Lung microvascular endothelial cell (primary cell): ENCODE measurements at regions not wholly inside any gene's neighbourhood (a gene's known extent, or its start where the extent isn't known, plus 50 kb on each side); places are given as distances from the start of the nearest gene placed in this dataset.

Experiments used
- DNase-seq, 2 donors: peaks; one replicate each; pipeline versions ENCODE4 v3.0.0 to v3.0.0-alpha.2; 2010; ENCODE audit warnings: low read depth in 2 of 2

- no peak for DNase-seq
Observed at GRCh38 chr11:116093481-116094270, 589.5 kb upstream of the CADM1 start.

GRCh38 chr11:116093065-116093464 lies 588.9 kb upstream of the CADM1 start:
- no peak for DNase-seq

DNA sequence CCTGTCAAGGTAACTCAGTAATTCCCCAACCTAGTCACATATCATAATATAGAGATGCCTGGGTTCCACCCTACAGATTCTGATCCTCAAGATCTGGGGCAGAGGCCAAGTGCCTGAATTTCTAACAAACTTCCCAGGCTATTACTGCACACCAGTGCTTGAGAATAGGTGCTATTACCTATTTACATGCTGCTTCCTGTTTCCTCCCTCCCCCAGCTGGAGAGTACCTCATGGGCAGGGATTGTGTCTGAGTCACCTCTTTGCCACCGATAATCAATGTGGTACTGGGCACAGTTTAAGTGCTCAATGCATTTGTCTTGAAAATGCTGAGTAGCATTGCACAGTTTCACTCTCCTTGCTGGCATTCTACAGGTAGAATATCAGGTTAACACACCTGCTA lies 582.2 kb upstream of the CADM1 start:
- no peak for DNase-seq

- no peak for DNase-seq
Observed at GRCh38 chr11:116085031-116085635, 580.9 kb upstream of the CADM1 start.

DNA sequence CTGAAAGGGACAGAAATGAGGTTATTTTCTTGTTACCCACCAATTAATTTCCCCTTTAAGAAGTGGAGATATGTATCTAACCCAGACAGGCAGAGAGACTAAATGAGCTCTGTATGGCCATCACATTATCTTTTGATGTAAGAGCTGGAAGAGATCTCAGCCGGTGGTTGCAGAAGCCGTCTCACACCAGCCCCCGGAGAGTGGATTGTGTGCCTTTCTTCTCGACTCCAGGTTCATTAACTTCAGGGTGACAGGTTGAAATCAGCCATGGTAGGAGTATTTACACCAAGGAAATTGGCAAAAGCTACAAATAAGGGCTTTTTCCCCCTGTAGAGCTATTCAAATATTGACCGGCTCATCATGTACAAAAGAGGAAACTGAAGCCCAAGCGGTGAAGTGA lies 580.3 kb upstream of the CADM1 start:
- DNase-seq = no peak

DNA sequence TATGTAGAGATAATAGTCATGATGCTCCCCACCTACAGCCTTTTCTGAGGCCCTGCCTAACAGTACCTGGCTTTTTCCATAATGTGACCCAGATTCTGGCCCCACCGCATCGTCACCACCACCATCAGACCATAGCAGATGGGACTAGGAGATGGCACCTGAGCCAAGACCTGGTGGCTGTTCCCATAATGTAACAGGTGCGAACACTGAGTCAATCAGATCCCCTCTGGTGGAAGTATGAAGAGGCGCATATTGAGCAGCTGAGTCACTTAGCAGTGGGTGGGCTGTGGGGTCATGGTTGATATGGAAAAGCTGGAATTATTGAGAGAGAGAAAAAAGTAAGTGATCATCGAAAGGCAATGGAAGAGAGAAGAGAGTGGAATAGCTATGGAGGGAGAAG lies 578.0 kb upstream of the CADM1 start:
- no peak for DNase-seq

DNA sequence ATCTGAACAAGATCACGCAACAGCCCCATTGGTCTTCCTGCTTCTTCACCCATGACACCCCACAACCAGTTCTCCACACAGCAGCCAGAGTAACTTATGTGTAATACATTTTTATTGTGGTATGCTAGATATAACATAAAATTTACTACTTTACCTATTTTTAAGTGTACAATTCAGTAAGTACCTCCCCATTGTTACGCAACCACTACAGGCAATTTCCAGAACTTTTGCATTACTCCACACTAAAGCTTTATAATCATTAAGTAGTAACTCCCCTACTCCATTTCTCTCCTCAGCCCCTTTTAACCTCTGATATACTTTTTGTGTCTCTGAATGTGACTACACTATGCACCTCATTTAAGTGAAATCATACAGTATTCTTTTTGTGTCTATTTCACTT lies 575.4 kb upstream of the CADM1 start:
- no peak for DNase-seq

GRCh38 chr11:116078101-116078591 lies 573.9 kb upstream of the CADM1 start:
- no peak for DNase-seq

DNA sequence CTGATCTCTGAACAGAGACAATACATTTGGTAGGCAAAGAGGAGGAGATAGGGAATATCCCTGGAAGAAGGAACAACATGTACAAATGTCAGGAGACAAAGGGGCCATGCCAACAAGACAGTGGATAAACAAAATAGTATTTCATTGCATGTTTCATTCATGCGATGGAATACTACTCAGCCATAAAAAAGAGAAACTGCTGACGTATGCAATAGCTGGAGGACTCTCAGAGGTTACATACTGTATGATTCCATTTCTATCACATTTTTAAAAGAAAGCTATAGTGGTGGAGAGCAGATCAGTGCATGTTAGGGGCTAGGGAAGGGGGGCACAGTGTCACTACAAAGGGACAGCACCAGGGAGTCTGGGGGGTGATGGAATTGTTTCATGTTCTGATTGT lies 572.9 kb upstream of the CADM1 start:
- no peak for DNase-seq

DNA sequence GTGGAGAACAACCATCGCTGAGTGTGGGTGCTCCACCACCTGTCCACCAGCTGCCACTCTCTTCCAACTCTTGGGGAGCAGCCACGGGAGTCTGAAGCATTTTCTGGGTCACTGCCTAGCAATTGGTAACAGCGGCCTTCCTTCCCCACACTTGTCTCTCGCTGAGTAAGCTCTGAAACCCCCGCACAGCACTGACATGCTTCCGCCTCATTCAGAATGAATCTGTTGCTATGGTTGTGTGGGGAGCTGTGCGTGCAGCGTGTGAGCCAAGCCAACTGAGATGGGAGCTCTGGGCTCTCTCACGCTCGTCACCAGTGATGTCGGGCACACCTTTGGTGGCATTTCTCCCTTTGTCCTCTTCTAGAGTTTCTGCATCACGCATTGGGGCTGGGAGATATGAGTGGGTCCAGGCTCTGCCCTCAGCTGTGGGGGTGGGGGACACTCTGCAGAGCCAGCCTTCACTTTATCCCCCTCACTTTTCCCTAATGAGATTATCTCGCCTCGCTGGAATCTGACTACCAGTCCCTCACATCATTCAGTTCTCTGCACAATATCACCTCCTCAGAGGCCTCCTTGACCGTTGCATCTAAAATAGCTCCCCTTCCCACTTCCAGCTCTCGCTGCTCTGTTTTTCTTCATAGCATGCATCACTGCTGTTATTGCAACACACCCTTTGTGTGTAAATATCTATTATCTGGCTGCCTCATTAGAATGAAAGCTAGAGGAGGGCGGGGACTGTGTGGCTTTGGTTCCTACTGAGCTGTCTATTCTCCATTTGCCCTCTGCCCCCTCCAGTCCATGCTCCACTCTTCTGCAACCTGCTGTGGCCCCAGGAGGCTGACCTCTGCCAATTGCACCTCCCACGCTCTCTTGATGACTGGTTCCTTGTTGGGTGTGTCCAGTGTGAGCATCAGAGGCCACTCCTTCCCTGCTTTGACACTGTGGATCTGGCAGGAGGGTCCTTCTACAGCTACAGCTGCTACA lies 569.9 kb upstream of the CADM1 start:
- DNase-seq = no peak

DNA sequence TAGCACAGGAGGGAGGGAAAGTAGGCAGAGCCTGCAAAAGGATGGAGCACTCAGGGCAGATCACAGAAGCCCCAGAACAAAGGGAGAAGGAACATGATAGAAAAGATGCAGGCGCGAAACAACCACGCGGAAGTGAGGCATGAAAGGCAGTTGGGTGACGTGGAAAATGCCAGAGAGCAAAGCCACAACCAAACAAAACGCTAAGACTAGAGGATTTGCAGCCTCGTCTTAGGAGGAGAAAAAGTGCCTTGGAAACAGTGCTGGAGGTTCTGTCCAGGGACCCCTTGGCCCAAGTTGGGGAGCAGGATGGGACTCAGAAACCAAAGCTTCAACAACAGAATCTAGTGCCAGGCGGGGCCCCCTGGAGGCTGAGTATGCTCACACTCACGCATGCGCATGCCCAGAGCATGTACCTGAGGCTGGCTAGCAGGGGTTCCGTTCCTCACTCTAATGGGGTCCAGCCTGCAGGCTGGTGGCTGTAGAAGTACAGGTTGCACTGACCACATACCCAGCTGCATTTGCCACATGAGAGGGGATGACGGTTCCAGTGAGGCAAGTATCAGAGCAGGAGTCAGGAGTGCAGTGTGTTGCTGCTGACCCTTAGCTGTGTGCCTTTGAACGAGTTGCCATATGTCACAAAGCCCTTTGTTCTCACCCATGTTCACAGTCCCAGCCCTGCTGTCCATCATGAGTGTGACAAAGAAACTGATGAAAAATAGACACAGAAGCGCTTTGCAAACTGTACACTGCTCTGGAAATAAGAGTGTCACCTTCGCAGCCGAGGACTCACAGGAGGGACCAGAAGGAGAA lies 568.6 kb upstream of the CADM1 start:
- DNase-seq = no peak

DNA sequence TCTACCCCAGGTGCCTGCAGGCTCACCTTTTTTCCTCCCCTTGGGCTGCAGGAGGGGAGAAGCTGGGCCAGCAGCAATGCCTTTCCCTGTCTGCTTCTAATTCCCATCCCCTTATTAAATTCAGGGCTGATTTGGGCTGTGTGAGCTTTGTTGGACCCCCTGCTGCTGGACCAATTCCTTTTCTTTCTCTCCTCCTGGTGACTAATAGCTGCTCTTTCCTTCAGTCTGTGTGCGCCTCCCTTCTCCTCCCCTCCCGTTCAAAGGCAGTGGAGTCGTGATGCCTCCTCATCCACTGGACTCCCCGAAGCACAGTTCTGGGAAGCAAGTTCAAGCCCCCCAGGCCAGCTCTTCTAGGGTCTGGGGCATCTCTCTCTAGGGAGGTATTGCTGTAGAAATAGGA lies 567.9 kb upstream of the CADM1 start:
- no peak for DNase-seq

- DNase-seq = no peak
Observed at GRCh38 chr11:116071241-116071640, 567.0 kb upstream of the CADM1 start.

- DNase-seq = no peak
Observed at GRCh38 chr11:116070520-116070919, 566.3 kb upstream of the CADM1 start.

GRCh38 chr11:116066777-116067176 lies 562.6 kb upstream of the CADM1 start:
- no peak for DNase-seq

DNA sequence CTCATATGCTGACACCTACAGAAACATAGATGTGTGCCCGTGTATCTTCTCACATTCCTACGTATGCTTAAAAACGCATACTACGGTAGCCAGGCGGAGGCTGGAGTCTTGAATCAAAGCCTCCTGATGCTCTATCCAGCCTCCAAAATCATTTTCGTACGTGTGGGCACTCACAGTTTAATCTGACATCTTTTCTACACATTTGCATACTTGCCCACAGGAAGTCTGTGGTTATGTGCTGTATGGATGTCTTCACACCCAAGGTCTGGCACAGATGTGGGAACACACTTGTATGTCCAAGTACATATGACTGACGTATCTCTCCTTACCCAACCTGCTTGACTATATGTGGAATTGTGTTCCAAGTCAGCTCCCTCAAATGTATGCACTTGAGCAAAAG lies 561.8 kb upstream of the CADM1 start:
- DNase-seq = no peak

DNA sequence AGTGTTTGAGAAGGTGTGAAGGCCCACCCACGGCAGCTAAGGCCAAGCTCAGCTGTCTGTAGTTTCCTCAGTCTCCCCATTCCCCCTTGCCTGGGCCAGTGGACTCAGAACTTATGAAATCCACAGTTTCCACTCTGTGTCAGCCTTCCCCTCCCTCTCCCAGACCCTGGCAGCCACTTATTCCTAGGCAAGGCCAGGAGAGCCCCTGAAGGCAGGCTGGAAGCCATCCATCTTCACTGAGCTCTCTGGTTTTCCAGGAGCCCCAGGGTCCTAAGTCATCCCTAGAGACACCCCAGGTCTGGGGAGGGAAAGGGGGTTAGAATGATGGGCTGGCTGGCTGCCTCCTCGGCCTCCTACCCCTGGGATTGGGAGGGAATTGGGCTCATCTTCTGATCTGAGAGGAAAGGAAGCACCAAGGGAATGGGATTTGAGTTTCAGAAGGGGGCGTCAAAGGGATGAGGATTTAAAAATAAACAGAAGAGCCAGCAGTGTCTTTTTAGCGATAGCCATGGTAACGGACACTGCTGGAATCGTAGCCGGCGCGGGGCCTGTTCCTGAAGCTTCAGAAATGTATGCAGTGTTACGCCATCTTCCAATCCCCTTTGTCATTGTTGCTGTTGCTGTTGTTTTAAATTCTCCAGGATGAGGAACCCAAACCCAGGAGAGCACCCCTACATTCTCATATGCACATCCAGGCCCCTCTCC lies 561.1 kb upstream of the CADM1 start:
- DNase-seq = no peak

DNA sequence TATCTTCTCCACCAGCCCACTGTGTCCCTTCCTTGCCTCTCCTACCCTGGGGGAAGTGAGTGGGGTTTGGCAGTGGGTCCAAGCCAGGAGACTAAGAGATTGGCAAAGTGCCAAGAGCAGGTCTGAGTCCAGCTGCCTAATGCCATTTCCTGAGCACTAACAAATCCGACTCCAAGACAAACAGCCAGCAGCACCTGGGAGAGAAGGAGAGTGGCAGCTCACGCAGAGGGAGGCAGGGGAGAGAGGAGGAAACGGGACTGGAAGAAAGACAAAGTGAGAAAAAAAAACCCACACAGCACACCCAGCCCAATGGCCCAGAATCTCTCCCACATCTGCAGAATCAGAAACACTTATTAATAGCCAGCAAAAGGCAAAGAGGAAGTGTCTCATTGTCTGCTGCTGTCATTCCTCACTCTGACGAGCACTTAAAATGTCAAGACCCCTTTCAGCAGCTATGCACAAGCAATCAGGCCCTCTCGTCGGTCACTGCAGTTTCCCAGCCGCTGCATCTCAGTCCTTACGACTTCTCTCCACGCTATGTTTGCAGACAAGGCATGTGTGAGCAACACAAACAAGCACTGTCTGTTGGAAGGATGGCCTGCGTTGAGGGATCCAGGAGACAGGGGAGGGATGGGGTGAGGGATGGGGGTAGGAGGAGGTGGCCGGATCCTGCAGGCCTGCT lies 558.4 kb upstream of the CADM1 start:
- no peak for DNase-seq

DNA sequence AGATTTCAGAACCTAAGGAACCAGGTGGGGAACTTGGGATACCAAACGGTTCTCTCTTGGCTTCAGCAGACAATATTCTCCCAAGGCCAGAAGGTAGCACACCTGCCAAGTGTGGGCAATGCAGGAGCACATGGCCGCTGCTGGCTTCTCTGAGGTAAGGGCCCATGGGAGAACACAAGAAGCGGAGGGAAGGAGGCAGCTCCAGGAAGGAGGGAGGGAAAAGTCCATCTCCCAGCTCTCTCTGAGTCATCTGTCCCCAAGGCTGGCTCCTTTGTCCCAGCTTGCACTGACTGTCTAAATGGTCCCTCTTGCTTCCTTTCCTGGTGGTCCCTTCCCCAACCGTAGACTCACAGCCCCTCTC lies 557.9 kb upstream of the CADM1 start:
- DNase-seq = no peak

- no peak for DNase-seq
Observed at GRCh38 chr11:116061322-116061721, 557.1 kb upstream of the CADM1 start.
